ENCODE measurements at regions not wholly inside any gene's neighbourhood (a gene's known extent, or its start where the extent isn't known, plus 50 kb on each side); places are given as distances from the start of the nearest gene placed in this dataset.

DNA sequence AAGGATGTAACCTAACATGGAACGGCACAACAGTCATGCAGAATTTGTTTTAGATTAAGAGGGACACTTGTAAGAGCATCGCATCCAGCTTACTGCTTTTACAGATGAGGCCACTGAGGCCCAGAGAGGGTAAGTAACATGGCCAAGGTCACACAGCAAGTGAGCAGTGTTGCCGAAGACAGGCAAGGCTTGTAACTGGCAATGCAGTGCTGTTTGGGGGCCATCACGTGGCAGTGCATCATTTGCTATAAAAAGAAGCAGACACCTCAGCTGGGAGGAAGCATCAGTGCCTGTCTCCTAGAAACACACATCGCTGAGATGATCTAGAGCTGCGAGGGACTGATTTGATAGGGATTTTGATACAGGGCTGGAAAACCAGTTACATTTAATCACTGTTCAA lies 108.2 kb upstream of the PROK2 start:
- Mint-ChIP-seq H3K4me1 (no peaks in the 10 kb centered on the region), H3K27ac (no peak overlapping the region), H3K27me3 (ENCODE audit: low read depth, poor library complexity) (peaks cover 31% of the 10 kb centered on the region), H3K4me3 (no peak overlapping the region), H3K9me3 (no peaks in the 10 kb centered on the region), H3K36me3 (ENCODE audit: low read depth) (no peaks in the 10 kb centered on the region)
- no peak for TF ChIP-seq CTCF (IDR thresholded peaks at IDR 0.05)
- DNase-seq = no peak

DNA sequence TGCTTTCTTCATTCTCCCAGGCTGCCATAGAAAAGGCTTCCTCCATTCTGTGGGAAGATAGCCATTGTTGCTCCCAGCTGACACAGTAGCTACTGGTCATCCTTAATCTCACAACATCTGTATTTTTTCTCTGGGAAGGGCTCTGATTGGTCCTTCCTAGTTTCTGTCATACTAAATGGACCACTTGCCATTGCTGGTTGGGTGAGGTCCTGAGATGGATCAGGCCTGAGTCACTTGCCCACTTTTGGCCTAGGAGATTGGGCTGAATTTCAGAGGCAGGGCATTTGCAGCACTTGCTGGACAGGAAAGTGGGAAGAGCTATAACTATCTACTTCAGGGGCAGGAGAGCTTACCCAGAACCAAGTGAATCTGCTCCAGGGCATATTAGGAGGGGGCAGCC lies 106.5 kb upstream of the PROK2 start:
- Mint-ChIP-seq H3K27ac (no peak overlapping the region), H3K27me3 (ENCODE audit: low read depth, poor library complexity) (peaks cover 22% of the 10 kb centered on the region), H3K36me3 (ENCODE audit: low read depth) (no peaks in the 10 kb centered on the region), H3K4me3 (no peak overlapping the region), H3K4me1 (no peaks in the 10 kb centered on the region), H3K9me3 (no peaks in the 10 kb centered on the region)
- DNase-seq = no peak
- no peak for TF ChIP-seq CTCF (IDR thresholded peaks at IDR 0.05)

DNA sequence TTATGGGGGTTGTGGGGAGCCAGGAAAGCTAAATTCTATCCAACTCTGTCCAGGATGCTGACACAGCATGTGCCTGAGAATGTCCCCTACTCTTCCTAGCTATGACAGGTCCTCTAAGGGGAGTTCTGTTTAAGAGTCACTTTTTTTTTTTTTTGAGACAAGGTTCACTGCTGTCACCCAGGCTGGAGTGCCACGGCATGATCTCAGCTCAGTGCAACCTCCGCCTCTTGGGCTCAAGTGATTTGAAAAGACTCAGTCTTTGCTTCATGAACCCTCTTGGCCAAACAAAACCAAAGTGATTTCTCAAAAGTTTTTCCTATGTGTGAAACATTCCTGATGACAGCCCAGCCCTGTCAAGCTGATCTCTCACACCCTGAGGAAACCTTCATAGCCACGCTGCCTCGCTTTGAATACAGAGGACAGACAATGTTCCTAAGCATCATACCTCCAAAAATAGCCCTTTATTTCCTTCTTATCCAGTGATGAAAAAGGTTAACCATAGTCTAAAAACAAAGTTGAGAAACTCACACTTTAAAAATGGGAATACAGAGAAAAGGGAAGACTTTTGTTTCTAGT lies 105.5 kb upstream of the PROK2 start:
- H3K27me3 Mint-ChIP-seq (ENCODE audit: low read depth, poor library complexity) = peaks cover 14% of the 10 kb centered on the region
- no peak overlapping the region for H3K4me3 Mint-ChIP-seq
- no peaks in the 10 kb centered on the region for H3K4me1 Mint-ChIP-seq
- no peaks in the 10 kb centered on the region for H3K36me3 Mint-ChIP-seq (ENCODE audit: low read depth)
- no peaks in the 10 kb centered on the region for H3K9me3 Mint-ChIP-seq
- TF ChIP-seq CTCF (IDR thresholded peaks at IDR 0.05) = no peak
- H3K27ac Mint-ChIP-seq = no peak overlapping the region
- no peak for DNase-seq

GRCh38 chr3:71887256-71887655 lies 102.3 kb upstream of the PROK2 start:
- no peak overlapping the region for H3K4me3 Mint-ChIP-seq
- peaks cover 14% of the 10 kb centered on the region for H3K27me3 Mint-ChIP-seq (ENCODE audit: low read depth, poor library complexity)
- H3K4me1 Mint-ChIP-seq = peaks cover under 1% of the 10 kb centered on the region
- TF ChIP-seq CTCF (IDR thresholded peaks at IDR 0.05) = no peak
- no peaks in the 10 kb centered on the region for H3K9me3 Mint-ChIP-seq
- H3K27ac Mint-ChIP-seq = no peak overlapping the region
- no peak for DNase-seq
- H3K36me3 Mint-ChIP-seq (ENCODE audit: low read depth) = no peaks in the 10 kb centered on the region

GRCh38 chr3:71885006-71885405 lies 100.1 kb upstream of the PROK2 start:
- Mint-ChIP-seq H3K4me1 (peaks cover 17% of the 10 kb centered on the region), H3K9me3 (no peaks in the 10 kb centered on the region), H3K4me3 (no peak overlapping the region), H3K27me3 (ENCODE audit: low read depth, poor library complexity) (peaks cover 16% of the 10 kb centered on the region), H3K36me3 (ENCODE audit: low read depth) (no peaks in the 10 kb centered on the region), H3K27ac (no peak overlapping the region)
- no peak for TF ChIP-seq CTCF (IDR thresholded peaks at IDR 0.05)
- no peak for DNase-seq

DNA sequence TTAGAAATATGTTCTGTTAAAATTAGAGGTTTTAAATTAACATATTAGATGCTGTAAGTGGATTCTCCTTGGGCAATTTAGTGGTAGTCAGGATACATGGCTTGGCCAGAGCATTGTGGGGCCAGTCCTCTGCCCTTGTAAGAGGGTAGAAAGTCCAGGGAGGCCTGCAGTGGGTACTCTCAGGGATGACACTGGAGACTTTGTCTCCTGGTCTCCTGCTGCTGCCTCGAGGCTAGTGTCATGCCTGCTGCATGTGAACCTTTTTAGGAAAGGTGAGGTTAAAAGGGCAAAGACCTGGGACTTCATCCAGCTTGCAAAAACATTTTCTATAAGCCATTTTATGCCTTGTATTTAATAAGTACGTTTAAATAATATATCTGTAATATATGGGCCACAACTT lies 96.8 kb upstream of the PROK2 start:
- TF ChIP-seq CTCF (IDR thresholded peaks at IDR 0.05) = no peak
- Mint-ChIP-seq H3K4me3 (no peak overlapping the region), H3K27ac (no peak overlapping the region), H3K36me3 (ENCODE audit: low read depth) (no peaks in the 10 kb centered on the region), H3K9me3 (no peaks in the 10 kb centered on the region), H3K27me3 (ENCODE audit: low read depth, poor library complexity) (peaks cover 16% of the 10 kb centered on the region), H3K4me1 (peaks cover 31% of the 10 kb centered on the region)
- DNase-seq = no peak
